ENCODE measurements at regions not wholly inside any gene's neighbourhood (a gene's known extent, or its start where the extent isn't known, plus 50 kb on each side); places are given as distances from the start of the nearest gene placed in this dataset.

DNA sequence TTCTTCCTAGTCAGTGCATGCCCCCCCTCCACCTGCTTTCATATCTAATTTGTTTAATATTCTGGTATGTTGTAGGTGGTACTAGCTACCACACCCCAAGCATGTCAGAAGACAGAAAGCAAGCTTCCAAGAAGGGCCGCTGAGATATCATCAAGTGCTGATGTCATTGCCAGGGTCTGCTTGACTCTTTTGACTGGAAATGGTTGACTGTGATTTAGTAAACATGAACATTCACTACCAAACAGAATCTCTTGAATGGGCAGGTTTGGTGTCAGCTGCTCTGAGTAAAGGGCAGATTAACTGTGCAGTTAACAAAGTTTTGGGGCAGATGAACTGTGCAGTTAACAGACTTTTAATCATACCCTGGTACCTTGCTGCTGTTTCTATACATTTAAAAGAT, 244.2 kb upstream of the SATB1 start:
- ChIA-PET CTCF (ENCODE audit: low intra/inter-chr PET ratio) (no interaction called here), POLR2A (no interaction called here)
- H3K27me3 ChIP-seq (ENCODE audit: control insufficient read depth in 2 of 2, insufficient read depth in 2 of 2, low read length in 2 of 2): no peaks in the 10 kb centered on the region
- intact Hi-C loops (cut with micrococcal nuclease) (no loop called here), in situ Hi-C loops (cut with MboI) (no loop called here)
- H3K79me2 ChIP-seq (ENCODE audit: control insufficient read depth, insufficient read depth, low read length): no peaks in the 10 kb centered on the region
- H2AFZ ChIP-seq (ENCODE audit: low read depth, low read length): no peak overlapping the region
- H4K20me1 ChIP-seq (replicated peaks; ENCODE audit: control insufficient read depth, insufficient read depth, low read length): no peaks in the 10 kb centered on the region
- H3K4me3 ChIP-seq: no peak overlapping the region
- H3K36me3 ChIP-seq (ENCODE audit: control insufficient read depth, insufficient read depth, low read length): no peaks in the 10 kb centered on the region
- H3K4me1 ChIP-seq (replicated peaks in 1 of 2; ENCODE audit: control insufficient read depth in 2 of 2, insufficient read depth in 2 of 2, low read length in 2 of 2): no peaks in the 10 kb centered on the region
- no peak for ATAC-seq
- H3K9me3 ChIP-seq (replicated peaks; ENCODE audit: control insufficient read depth, insufficient read depth, low read depth, low read length): no peaks in the 10 kb centered on the region
- H3K4me2 ChIP-seq (ENCODE audit: insufficient read depth, low read length): no peak overlapping the region
- DNase-seq (ENCODE audit: extremely low read depth in 1 of 4, low spot score in 3 of 4): no peak
- no peak for FAIRE-seq
- no peaks in the 10 kb centered on the region for H3K9me1 ChIP-seq (ENCODE audit: control insufficient read depth, insufficient read depth, low read length)
- BruUV-seq (replicated peaks): no TSS peak
- TF ChIP-seq ZBTB17 (CRISPR knock-in tag; IDR thresholded peaks at IDR 0.05): no peak
- TF ChIP-seq ZNF431 (CRISPR knock-in tag; IDR thresholded peaks at IDR 0.05): no peak
- TF ChIP-seq NFE2 (IDR thresholded peaks at IDR 0.05; ENCODE audit: low read depth): no peak
- TF ChIP-seq NCOA1 (IDR thresholded peaks at IDR 0.05; ENCODE audit: low read depth): no peak
- TF ChIP-seq KLF13 (tag; IDR thresholded peaks at IDR 0.05; ENCODE audit: borderline replicate concordance, low read depth): no peak
- no peak overlapping the region for H3K27ac ChIP-seq (ENCODE audit: extremely low read depth, low read depth, low read length)
- 0% methylated on average over 1 of the region's 1 CpG for WGBS (ENCODE audit: insufficient coverage, low coverage, missing lambda C conversion rate)
- no peak overlapping the region for H3K9ac ChIP-seq (ENCODE audit: insufficient read depth in 1 of 2, low read depth in 2 of 2, low read length in 2 of 2)

DNA sequence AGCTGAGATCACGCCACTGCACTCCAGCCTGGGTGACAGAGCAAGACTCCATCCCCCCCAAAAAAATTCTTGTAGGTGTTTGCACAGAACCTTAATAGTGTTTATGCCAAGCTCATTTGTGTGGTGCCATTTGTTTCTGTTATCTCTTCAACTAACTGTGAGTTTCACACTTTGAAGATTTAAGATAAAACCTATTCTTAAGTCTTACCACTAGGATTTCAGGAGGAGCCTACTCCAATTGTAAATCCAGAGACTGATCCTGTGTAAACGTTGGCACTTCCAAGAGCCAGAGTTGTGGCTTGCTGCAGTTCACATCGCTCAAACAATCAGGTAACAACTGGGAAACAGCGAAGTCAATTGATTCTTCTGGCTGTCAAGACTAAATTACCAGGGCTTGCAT, 242.4 kb upstream of the SATB1 start:
- Histone ChIP-seq H3K4me1 (replicated peaks in 1 of 2; ENCODE audit: control insufficient read depth in 2 of 2, insufficient read depth in 2 of 2, low read length in 2 of 2) (no peaks in the 10 kb centered on the region), H3K4me3 (no peak overlapping the region), H3K27ac (ENCODE audit: extremely low read depth, low read depth, low read length) (no peak overlapping the region), H4K20me1 (replicated peaks; ENCODE audit: control insufficient read depth, insufficient read depth, low read length) (no peaks in the 10 kb centered on the region), H2AFZ (ENCODE audit: low read depth, low read length) (no peak overlapping the region), H3K79me2 (ENCODE audit: control insufficient read depth, insufficient read depth, low read length) (no peaks in the 10 kb centered on the region), H3K9me3 (replicated peaks; ENCODE audit: control insufficient read depth, insufficient read depth, low read depth, low read length) (peaks cover 1% of the 10 kb centered on the region; the same call in 1 of the 2 replicates), H3K36me3 (ENCODE audit: control insufficient read depth, insufficient read depth, low read length) (no peaks in the 10 kb centered on the region), H3K9me1 (ENCODE audit: control insufficient read depth, insufficient read depth, low read length) (no peaks in the 10 kb centered on the region), H3K4me2 (ENCODE audit: insufficient read depth, low read length) (no peak overlapping the region), H3K9ac (ENCODE audit: insufficient read depth in 1 of 2, low read depth in 2 of 2, low read length in 2 of 2) (no peak overlapping the region), H3K27me3 (ENCODE audit: control insufficient read depth in 2 of 2, insufficient read depth in 2 of 2, low read length in 2 of 2) (no peaks in the 10 kb centered on the region)
- 0% methylated on average over 4 of the region's 4 CpGs for WGBS (ENCODE audit: insufficient coverage, low coverage, missing lambda C conversion rate)
- CTCF ChIA-PET (ENCODE audit: low intra/inter-chr PET ratio): no interaction called here
- intact Hi-C loops (cut with micrococcal nuclease): no loop called here
- ATAC-seq (no peak), FAIRE-seq (no peak), DNase-seq (ENCODE audit: extremely low read depth in 1 of 4, low spot score in 3 of 4) (no peak)
- POLR2A ChIA-PET: no interaction called here
- in situ Hi-C loops (cut with MboI): no loop called here
- BruUV-seq (replicated peaks): no TSS peak
- TF ChIP-seq, protein P1, sequence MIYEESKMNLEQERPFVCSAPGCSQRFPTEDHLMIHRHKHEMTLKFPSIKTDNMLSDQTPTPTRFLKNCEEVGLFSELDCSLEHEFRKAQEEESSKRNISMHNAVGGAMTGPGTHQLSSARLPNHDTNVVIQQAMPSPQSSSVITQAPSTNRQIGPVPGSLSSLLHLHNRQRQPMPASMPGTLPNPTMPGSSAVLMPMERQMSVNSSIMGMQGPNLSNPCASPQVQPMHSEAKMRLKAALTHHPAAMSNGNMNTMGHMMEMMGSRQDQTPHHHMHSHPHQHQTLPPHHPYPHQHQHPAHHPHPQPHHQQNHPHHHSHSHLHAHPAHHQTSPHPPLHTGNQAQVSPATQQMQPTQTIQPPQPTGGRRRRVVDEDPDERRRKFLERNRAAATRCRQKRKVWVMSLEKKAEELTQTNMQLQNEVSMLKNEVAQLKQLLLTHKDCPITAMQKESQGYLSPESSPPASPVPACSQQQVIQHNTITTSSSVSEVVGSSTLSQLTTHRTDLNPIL (CRISPR knock-in tag; IDR thresholded peaks at IDR 0.05): no peak
- TF ChIP-seq, protein P2, sequence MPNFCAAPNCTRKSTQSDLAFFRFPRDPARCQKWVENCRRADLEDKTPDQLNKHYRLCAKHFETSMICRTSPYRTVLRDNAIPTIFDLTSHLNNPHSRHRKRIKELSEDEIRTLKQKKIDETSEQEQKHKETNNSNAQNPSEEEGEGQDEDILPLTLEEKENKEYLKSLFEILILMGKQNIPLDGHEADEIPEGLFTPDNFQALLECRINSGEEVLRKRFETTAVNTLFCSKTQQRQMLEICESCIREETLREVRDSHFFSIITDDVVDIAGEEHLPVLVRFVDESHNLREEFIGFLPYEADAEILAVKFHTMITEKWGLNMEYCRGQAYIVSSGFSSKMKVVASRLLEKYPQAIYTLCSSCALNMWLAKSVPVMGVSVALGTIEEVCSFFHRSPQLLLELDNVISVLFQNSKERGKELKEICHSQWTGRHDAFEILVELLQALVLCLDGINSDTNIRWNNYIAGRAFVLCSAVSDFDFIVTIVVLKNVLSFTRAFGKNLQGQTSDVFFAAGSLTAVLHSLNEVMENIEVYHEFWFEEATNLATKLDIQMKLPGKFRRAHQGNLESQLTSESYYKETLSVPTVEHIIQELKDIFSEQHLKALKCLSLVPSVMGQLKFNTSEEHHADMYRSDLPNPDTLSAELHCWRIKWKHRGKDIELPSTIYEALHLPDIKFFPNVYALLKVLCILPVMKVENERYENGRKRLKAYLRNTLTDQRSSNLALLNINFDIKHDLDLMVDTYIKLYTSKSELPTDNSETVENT (CRISPR knock-in tag; IDR thresholded peaks at IDR 0.05): no peak
- no peak for TF ChIP-seq CBX5 (IDR thresholded peaks at IDR 0.05; ENCODE audit: borderline replicate concordance, low read depth)
- TF ChIP-seq, protein P3, sequence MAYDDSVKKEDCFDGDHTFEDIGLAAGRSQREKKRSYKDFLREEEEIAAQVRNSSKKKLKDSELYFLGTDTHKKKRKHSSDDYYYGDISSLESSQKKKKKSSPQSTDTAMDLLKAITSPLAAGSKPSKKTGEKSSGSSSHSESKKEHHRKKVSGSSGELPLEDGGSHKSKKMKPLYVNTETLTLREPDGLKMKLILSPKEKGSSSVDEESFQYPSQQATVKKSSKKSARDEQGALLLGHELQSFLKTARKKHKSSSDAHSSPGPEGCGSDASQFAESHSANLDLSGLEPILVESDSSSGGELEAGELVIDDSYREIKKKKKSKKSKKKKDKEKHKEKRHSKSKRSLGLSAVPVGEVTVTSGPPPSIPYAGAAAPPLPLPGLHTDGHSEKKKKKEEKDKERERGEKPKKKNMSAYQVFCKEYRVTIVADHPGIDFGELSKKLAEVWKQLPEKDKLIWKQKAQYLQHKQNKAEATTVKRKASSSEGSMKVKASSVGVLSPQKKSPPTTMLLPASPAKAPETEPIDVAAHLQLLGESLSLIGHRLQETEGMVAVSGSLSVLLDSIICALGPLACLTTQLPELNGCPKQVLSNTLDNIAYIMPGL (CRISPR knock-in tag; IDR thresholded peaks at IDR 0.05): no peak
- TF ChIP-seq, protein P4, sequence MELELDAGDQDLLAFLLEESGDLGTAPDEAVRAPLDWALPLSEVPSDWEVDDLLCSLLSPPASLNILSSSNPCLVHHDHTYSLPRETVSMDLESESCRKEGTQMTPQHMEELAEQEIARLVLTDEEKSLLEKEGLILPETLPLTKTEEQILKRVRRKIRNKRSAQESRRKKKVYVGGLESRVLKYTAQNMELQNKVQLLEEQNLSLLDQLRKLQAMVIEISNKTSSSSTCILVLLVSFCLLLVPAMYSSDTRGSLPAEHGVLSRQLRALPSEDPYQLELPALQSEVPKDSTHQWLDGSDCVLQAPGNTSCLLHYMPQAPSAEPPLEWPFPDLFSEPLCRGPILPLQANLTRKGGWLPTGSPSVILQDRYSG (tag; conservative IDR thresholded peaks at IDR 0.05; ENCODE audit: low read depth): no peak

Measured in K562 (cell line).